ENCODE measurements at regions not wholly inside any gene's neighbourhood (a gene's known extent, or its start where the extent isn't known, plus 50 kb on each side); places are given as distances from the start of the nearest gene placed in this dataset.

DNA sequence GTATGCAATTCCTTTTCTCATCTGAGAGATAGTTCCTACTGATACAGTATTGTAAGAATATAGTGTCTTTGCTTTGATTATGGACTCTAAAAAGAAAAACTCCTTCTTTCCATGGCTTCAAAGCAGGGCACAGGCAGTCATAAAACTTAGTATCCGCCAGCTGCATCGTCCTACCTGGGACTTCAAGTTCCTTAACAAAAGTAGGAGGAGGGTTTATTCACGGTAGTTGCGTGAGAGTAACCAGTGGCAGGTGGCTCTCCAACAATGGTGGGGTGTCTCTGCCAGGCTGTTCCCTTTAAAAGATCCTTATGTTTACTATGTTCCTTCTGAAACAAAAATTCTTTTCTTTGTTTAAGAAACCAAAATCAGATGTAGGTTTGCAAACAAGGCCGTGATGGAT, 173.5 kb upstream of the DMAC1 start:
- Histone ChIP-seq H3K4me3 (ENCODE audit: extremely low read depth in 1 of 4, insufficient read depth in 2 of 4, low read depth in 3 of 4, low read length in 4 of 4) (no peak overlapping the region), H4K8ac (ENCODE audit: extremely low read depth, insufficient read depth, low read length) (no peak overlapping the region), H4K20me1 (replicated peaks in 1 of 2; ENCODE audit: control insufficient read depth in 1 of 2, insufficient read depth in 2 of 2, low read length in 2 of 2) (no peaks in the 10 kb centered on the region), H3K36me3 (ENCODE audit: control insufficient read depth in 2 of 4, insufficient read depth in 4 of 4, low read length in 3 of 4) (no peaks in the 10 kb centered on the region), H3K79me1 (ENCODE audit: low read depth, low read length) (no peaks in the 10 kb centered on the region), H3K27me3 (replicated peaks in 1 of 4; ENCODE audit: control insufficient read depth in 3 of 4, extremely low read depth in 1 of 4, insufficient read depth in 3 of 4, low read length in 3 of 4) (no peaks in the 10 kb centered on the region), H3K4me1 (replicated peaks in 1 of 4; ENCODE audit: control insufficient read depth in 3 of 4, insufficient read depth in 4 of 4, low read length in 3 of 4) (no peaks in the 10 kb centered on the region), H3K14ac (ENCODE audit: insufficient read length) (no peak overlapping the region), H3K27ac (ENCODE audit: low read depth, low read length) (no peak overlapping the region), H2AK5ac (ENCODE audit: low read depth, low read length) (no peak overlapping the region), H3K18ac (ENCODE audit: extremely low read depth, low read length) (no peak overlapping the region), H3K9ac (replicated peaks in 1 of 4; ENCODE audit: extremely low read depth in 1 of 4, low read depth in 3 of 4, low read length in 3 of 4) (no peak overlapping the region), H3K9me3 (ENCODE audit: insufficient read depth in 2 of 2, low read depth in 1 of 2, low read length in 1 of 2) (no peaks in the 10 kb centered on the region), H3K79me2 (ENCODE audit: control insufficient read depth in 1 of 2, insufficient read depth in 2 of 2, low read length in 2 of 2) (no peaks in the 10 kb centered on the region), H3K4ac (replicated peaks; ENCODE audit: insufficient read length, low read depth, low read length) (no peak overlapping the region), H3K23me2 (ENCODE audit: low read depth, low read length) (no peaks in the 10 kb centered on the region), H2BK15ac (ENCODE audit: low read length) (no peak overlapping the region), H2BK5ac (ENCODE audit: low read depth, low read length) (no peak overlapping the region), H2BK120ac (replicated peaks; ENCODE audit: low read depth, low read length) (no peak overlapping the region), H3K56ac (replicated peaks; ENCODE audit: insufficient read length, low read depth, low read length) (no peak overlapping the region), H2AFZ (ENCODE audit: low read length) (no peak overlapping the region), H4K91ac (replicated peaks; ENCODE audit: insufficient read length, low read length) (no peak overlapping the region), H2BK20ac (ENCODE audit: low read length) (no peak overlapping the region), H4K5ac (ENCODE audit: insufficient read length, low read depth, low read length) (no peak overlapping the region), H2BK12ac (ENCODE audit: low read depth, low read length) (no peak overlapping the region), H3K23ac (ENCODE audit: insufficient read length) (no peak overlapping the region), H3K4me2 (ENCODE audit: insufficient read depth in 1 of 2, low read depth in 2 of 2, low read length in 2 of 2) (no peak overlapping the region)
- ChIA-PET CTCF (ENCODE audit: partially characterized antibody) (no interaction called here), POLR2A (ENCODE audit: partially characterized antibody) (no interaction called here)
- no peak for FAIRE-seq
- no peak for DNase-seq (ENCODE audit: low read depth in 1 of 2, low spot score in 2 of 2)
- 83% methylated on average over 5 of the region's 5 CpGs; no CpG with 5 or more reads in 1 of the 2 experiments for whole genome bisulfite sequencing, 2 experiments (ENCODE audit: extremely low coverage in 1 of 2, insufficient coverage in 1 of 2, insufficient read length in 1 of 2, insufficient replicate concordance in 2 of 2, low coverage in 1 of 2, low lambda C conversion rate in 2 of 2, missing lambda C conversion rate in 1 of 2)
- TF ChIP-seq KDM4A (IDR thresholded peaks at IDR 0.05; ENCODE audit: low read depth, low read length, severe bottlenecking) (no peak), RBBP5 (IDR thresholded peaks at IDR 0.05; ENCODE audit: borderline replicate concordance, low read depth, low read length) (no peak), HDAC6 (IDR thresholded peaks at IDR 0.05; ENCODE audit: low read depth, low read length) (no peak), EGR1 (IDR thresholded peaks at IDR 0.05; ENCODE audit: borderline replicate concordance, low read depth, low read length) (no peak), RNF2 (IDR thresholded peaks at IDR 0.05; ENCODE audit: borderline replicate concordance, low read depth, low read length, missing control alignments, poor library complexity, severe bottlenecking) (no peak), POLR2A (IDR thresholded peaks at IDR 0.05; ENCODE audit: control extremely low read depth in 1 of 2, low read depth in 2 of 2, low read length in 2 of 2) (no peak), TAF1 (IDR thresholded peaks at IDR 0.05; ENCODE audit: low read depth, low read length) (no peak), EZH2 (IDR thresholded peaks at IDR 0.05; ENCODE audit: low read depth, low read length, severe bottlenecking) (no peak), POU5F1 (IDR thresholded peaks at IDR 0.05; ENCODE audit: low read depth, low read length) (no peak), SUZ12 (IDR thresholded peaks at IDR 0.05; ENCODE audit: low read length) (no peak), GTF2F1 (IDR thresholded peaks at IDR 0.05; ENCODE audit: borderline replicate concordance, low read depth, low read length) (no peak), TEAD4 (IDR thresholded peaks at IDR 0.05; ENCODE audit: low read depth, low read length) (no peak), RXRA (IDR thresholded peaks at IDR 0.05; ENCODE audit: insufficient read depth, low read depth, low read length) (no peak), BACH1 (IDR thresholded peaks at IDR 0.05; ENCODE audit: low read length) (no peak)
- TF ChIP-seq, protein P1, sequence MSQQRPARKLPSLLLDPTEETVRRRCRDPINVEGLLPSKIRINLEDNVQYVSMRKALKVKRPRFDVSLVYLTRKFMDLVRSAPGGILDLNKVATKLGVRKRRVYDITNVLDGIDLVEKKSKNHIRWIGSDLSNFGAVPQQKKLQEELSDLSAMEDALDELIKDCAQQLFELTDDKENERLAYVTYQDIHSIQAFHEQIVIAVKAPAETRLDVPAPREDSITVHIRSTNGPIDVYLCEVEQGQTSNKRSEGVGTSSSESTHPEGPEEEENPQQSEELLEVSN (IDR thresholded peaks at IDR 0.05), result no peak
